IMR-90 (cell line): ENCODE measurements at regions not wholly inside any gene's neighbourhood (a gene's known extent, or its start where the extent isn't known, plus 50 kb on each side); places are given as distances from the start of the nearest gene placed in this dataset.

Experiments
- ATAC-seq: fragments of 200-7000 bp; cut with Tn5 transposase; 2 replicates; pipeline ENCODE4 v1.9.1; 2020; ENCODE audit warnings: low read depth, mild to moderate bottlenecking, moderate library complexity
- BruUV-seq: library from RNA; stranded (reverse); fragments of 400-500 nt; replicated peaks from 2 replicates; lab custom pipeline; 2021; lab: Mats Ljungman, UMichigan
- CTCF ChIA-PET: fragments of 300-600 bp; formaldehyde crosslinking; extraction: SDS; loops from one replicate; lab custom pipeline; 2021; ENCODE audit warnings: antibody characterized with exemption; lab: Yijun Ruan, JAX
- POLR2A ChIA-PET: fragments of 300-600 bp; sonication (Branson Sonifier 250); formaldehyde crosslinking; loops from one replicate; lab custom pipeline; 2022; ENCODE audit warnings: antibody characterized with exemption; ENCODE audit not compliant: unreplicated experiment; lab: Charles Lee
- DNase-seq: peaks from one replicate; pipeline ENCODE4 v3.0.0; 2013
- H2AFZ ChIP-seq: replicated peaks from 2 replicates; pipeline ENCODE3; 2013; ENCODE audit warnings: low read length, mild to moderate bottlenecking; ENCODE audit not compliant: poor library complexity
- H2AK5ac ChIP-seq: 2 replicates; pipeline ENCODE4 v1.6.1; 2013; ENCODE audit warnings: low read depth, low read length, inconsistent platforms
- H2AK9ac ChIP-seq: replicated peaks from 2 replicates; pipeline ENCODE3; 2013; ENCODE audit warnings: mild to moderate bottlenecking, low read depth, low read length, moderate library complexity; ENCODE audit not compliant: poor library complexity
- H2BK120ac ChIP-seq: 2 replicates; pipeline ENCODE4 v1.6.1; 2013; ENCODE audit warnings: low read depth, low read length, inconsistent platforms
- H2BK15ac ChIP-seq: 3 replicates; pipeline ENCODE4 v1.6.1; 2013; ENCODE audit warnings: low read depth, low read length, inconsistent platforms
- H2BK20ac ChIP-seq: 2 replicates; pipeline ENCODE4 v1.6.1; 2013; ENCODE audit warnings: low read depth, mild to moderate bottlenecking, inconsistent platforms, low read length, moderate library complexity
- H2BK5ac ChIP-seq: 2 replicates; pipeline ENCODE4 v1.6.1; 2013; ENCODE audit warnings: mild to moderate bottlenecking, low read depth, low read length, inconsistent platforms; ENCODE audit not compliant: poor library complexity, severe bottlenecking
- H3K14ac ChIP-seq: replicated peaks from 2 replicates; pipeline ENCODE4 v1.6.1; 2013; ENCODE audit warnings: low read depth, low read length, inconsistent platforms
- H3K18ac ChIP-seq: 2 replicates; pipeline ENCODE4 v1.6.1; 2013; ENCODE audit warnings: low read depth, low read length, control low read depth
- H3K23ac ChIP-seq: 2 replicates; pipeline ENCODE4 v1.6.1; 2013; ENCODE audit warnings: low read depth, low read length, inconsistent platforms
- H3K27ac ChIP-seq: 2 replicates; pipeline ENCODE4 v1.5.1; 2013; ENCODE audit warnings: mild to moderate bottlenecking, control low read depth, low read length; ENCODE audit not compliant: insufficient read depth
- H3K27me3 ChIP-seq: 2 replicates; pipeline ENCODE4 v1.6.1; 2013; ENCODE audit warnings: low read length; ENCODE audit not compliant: control insufficient read depth, insufficient read depth
- H3K36me3 ChIP-seq: 2 replicates; pipeline ENCODE4 v1.6.1; 2013; ENCODE audit warnings: low read length, mixed read lengths; ENCODE audit not compliant: control insufficient read depth, insufficient read depth
- H3K4ac ChIP-seq: 2 replicates; pipeline ENCODE4 v1.6.1; 2013; ENCODE audit warnings: low read depth, low read length, inconsistent platforms
- H3K4me1 ChIP-seq: 2 replicates; pipeline ENCODE4 v1.6.1; 2013; ENCODE audit warnings: low read length, mixed read lengths; ENCODE audit not compliant: control insufficient read depth, insufficient read depth
- H3K4me2 ChIP-seq: 2 replicates; pipeline ENCODE4 v1.6.1; 2013; ENCODE audit warnings: low read depth, mild to moderate bottlenecking, control low read depth, low read length, moderate library complexity
- H3K4me3 ChIP-seq: 2 replicates; pipeline ENCODE4 v1.5.1; 2013; ENCODE audit warnings: low read depth, mild to moderate bottlenecking, control low read depth, low read length, moderate library complexity; ENCODE audit not compliant: insufficient read depth
- H3K56ac ChIP-seq: 2 replicates; pipeline ENCODE4 v1.6.1; 2013; ENCODE audit warnings: low read length, inconsistent platforms; ENCODE audit not compliant: insufficient read depth; ENCODE audit errors: extremely low read depth
- H3K79me1 ChIP-seq, 2 experiments: 2 replicates each; pipeline ENCODE4 v1.6.1; 2013; ENCODE audit warnings: low read length in 2 of 2, inconsistent platforms in 1 of 2, low read depth in 1 of 2
- H3K9ac ChIP-seq: 2 replicates; pipeline ENCODE4 v1.6.1; 2013; ENCODE audit warnings: low read depth, low read length, control low read depth
- H3K9me1 ChIP-seq: 2 replicates; pipeline ENCODE4 v1.6.1; 2013; ENCODE audit warnings: low read length, inconsistent platforms; ENCODE audit not compliant: insufficient read depth
- H3K9me3 ChIP-seq: 2 replicates; pipeline ENCODE4 v1.6.1; 2013; ENCODE audit warnings: low read length; ENCODE audit not compliant: control insufficient read depth, insufficient read depth
- H4K20me1 ChIP-seq: 2 replicates; pipeline ENCODE4 v1.6.1; 2013; ENCODE audit warnings: low read length, inconsistent platforms; ENCODE audit not compliant: insufficient read depth
- H4K5ac ChIP-seq: 2 replicates; pipeline ENCODE4 v1.6.1; 2013; ENCODE audit warnings: mild to moderate bottlenecking, low read depth, low read length, control low read depth
- H4K8ac ChIP-seq, 2 experiments: 2 replicates each; pipeline ENCODE4 v1.6.1; 2013; ENCODE audit warnings: low read depth in 2 of 2, low read length in 2 of 2, control low read depth in 1 of 2, inconsistent platforms in 1 of 2
- H4K91ac ChIP-seq: 2 replicates; pipeline ENCODE4 v1.6.1; 2013; ENCODE audit warnings: low read depth, low read length, inconsistent platforms; ENCODE audit not compliant: insufficient read depth
- CEBPB ChIP-seq: IDR thresholded peaks from 2 replicates; pipeline ENCODE4 v1.6.1; 2012; ENCODE audit warnings: low read depth, low read length, improper control_type of control experiment
- MXI1 ChIP-seq: IDR thresholded peaks from 2 replicates; pipeline ENCODE4 v1.6.1; 2012; ENCODE audit warnings: low read depth, mild to moderate bottlenecking, low read length, moderate library complexity, borderline replicate concordance
- RAD21 ChIP-seq: IDR thresholded peaks from 2 replicates; pipeline ENCODE4 v1.6.1; 2012; ENCODE audit warnings: low read length, improper control_type of control experiment
- WGBS, 2 experiments: methylation state at CpG; one replicate each; pipeline versions ENCODE4 v1.1.5 to v1.1.7; 2013; ENCODE audit warnings: missing lambda C conversion rate in 2 of 2; ENCODE audit not compliant: insufficient read length in 1 of 2; ENCODE audit errors: extremely low coverage in 2 of 2; 5-methylcytosine and 5-hydroxymethylcytosine counted together
- dilution Hi-C: fragments of 300-500 bp; cut with HindIII; formaldehyde crosslinking; loops from one replicate; pipeline ENCODE4 v1.14.3; 2018; ENCODE audit warnings: low sequenced_read_pairs; ENCODE audit not compliant: unreplicated experiment
- in situ Hi-C: fragments of 300-500 bp; cut with MboI; formaldehyde crosslinking; loops from 3 replicates; pipeline ENCODE4 v1.14.3; 2019; ENCODE audit warnings: low sequenced_read_pairs, inconsistent platforms, mixed read lengths
- intact Hi-C: fragments of 100-400 bp; cut with micrococcal nuclease; formaldehyde crosslinking; loops from 2 replicates; pipeline ENCODE4 v1.10.0; 2022

GRCh38 chr14:51564986-51565604, 86.6 kb upstream of the FRMD6 start:
- Histone ChIP-seq H3K14ac (peak overlapping the region; percentile 5; the same call in 1 of the 2 replicates), H2BK5ac (peak overlapping the region; percentile 98), H4K5ac (peak overlapping the region; percentile 61; the same call in 1 of the 2 replicates), H3K36me3 (no peaks in the 10 kb centered on the region), H4K20me1 (no peaks in the 10 kb centered on the region), H2BK15ac (peak overlapping the region; percentile 82; the same call in 2 of the 3 replicates), H2AK5ac (peak overlapping the region; percentile 27), H3K56ac (no peak overlapping the region), H2AFZ (no peak overlapping the region), H3K79me1 (peaks cover 5 to 46% of the 10 kb centered on the region in 2 experiments; a peak in 3 of 4 replicates), H2BK20ac (peak overlapping the region; percentile 50; the same call in 1 of the 2 replicates), H3K4ac (peak overlapping the region; percentile 14; the same call in 1 of the 2 replicates), H3K9ac (no peak overlapping the region), H3K9me1 (peaks cover 3% of the 10 kb centered on the region; the same call in 1 of the 2 replicates), H3K4me2 (no peak overlapping the region), H3K4me1 (peaks cover 21% of the 10 kb centered on the region), H2BK120ac (peak overlapping the region; percentile 27; the same call in 1 of the 2 replicates), H3K27ac (no peak overlapping the region), H3K27me3 (no peaks in the 10 kb centered on the region), H4K91ac (peak overlapping the region; percentile 86), H3K23ac (no peak overlapping the region), H4K8ac (peak overlapping the region in 1 of 2 experiments; percentile 1; a peak in 3 of 4 replicates), H3K4me3 (no peak overlapping the region), H3K18ac (peak overlapping the region; percentile 88), H2AK9ac (no peak overlapping the region), H3K9me3 (no peaks in the 10 kb centered on the region)
- BruUV-seq: no TSS peak
- WGBS, 2 experiments: no CpG with 5 or more reads among the region's 6 CpGs
- TF ChIP-seq RAD21 (no peak), MXI1 (no peak), CEBPB (no peak)
- ChIA-PET CTCF (no interaction called here), POLR2A (no interaction called here)
- ATAC-seq (no peak), DNase-seq (no peak)
- in situ Hi-C loops (no loop called here), intact Hi-C loops (no loop called here), dilution Hi-C loops (no loop called here)
